A549 (cell line): ENCODE measurements at regions not wholly inside any gene's neighbourhood (a gene's known extent, or its start where the extent isn't known, plus 50 kb on each side); places are given as distances from the start of the nearest gene placed in this dataset.

Experiments used
- ATAC-seq, 2 experiments: fragments of 200-7000 bp in 1 of 2; fragments of >200 bp in 1 of 2; cut with Nextera tagmentation in 1 of 2; cut with Tn5 transposase in 1 of 2; 3 replicates each; pipeline versions ENCODE4 v1.8.0 to v1.9.1; 2018 to 2020; ENCODE audit warnings: mild to moderate bottlenecking in 1 of 2, moderate library complexity in 1 of 2
- CTCF ChIA-PET: fragments of 300-600 bp; sonication (Branson Sonifier 250); formaldehyde crosslinking; extraction: SDS; loops from one replicate; lab custom pipeline; 2021; ENCODE audit warnings: antibody characterized with exemption, inconsistent platforms; lab: Yijun Ruan, JAX
- POLR2A ChIA-PET: fragments of 350-600 bp; formaldehyde crosslinking; extraction: SDS; loops from one replicate; lab custom pipeline; 2021; ENCODE audit warnings: antibody characterized with exemption, inconsistent platforms; lab: Yijun Ruan, JAX
- DNase-seq, 2 experiments: peaks; one replicate each; pipeline versions ENCODE4 v3.0.0 to v3.0.0-alpha.2; 2011 to 2016; ENCODE audit warnings: low read depth in 1 of 2, low spot score in 1 of 2
- FAIRE-seq: peaks from 2 replicates; lab custom pipeline; 2011; peaks lifted over from hg19 to GRCh38; lab: Jason Lieb, UNC
- H3K27ac ChIP-seq, 2 experiments: fragments of >200 bp; sonication (Bioruptor Twin); formaldehyde crosslinking; 3 replicates each; pipeline ENCODE4 v1.5.1; 2016 to 2017
- H3K4me1 ChIP-seq: fragments of >200 bp; sonication (Bioruptor Twin); formaldehyde crosslinking; 3 replicates; pipeline ENCODE4 v1.6.1; 2016
- H3K4me2 ChIP-seq: fragments of >200 bp; sonication (Bioruptor Twin); formaldehyde crosslinking; 3 replicates; pipeline ENCODE4 v1.6.1; 2016
- H3K4me3 ChIP-seq: fragments of >200 bp; sonication (Bioruptor Twin); formaldehyde crosslinking; 3 replicates; pipeline ENCODE4 v1.5.1; 2016
- H3K9me3 ChIP-seq: fragments of >200 bp; sonication (Bioruptor Twin); formaldehyde crosslinking; 3 replicates; pipeline ENCODE4 v1.6.1; 2016
- CHD4 ChIP-seq: fragments of 200-600 bp; sonication (generic); IDR thresholded peaks from 2 replicates; pipeline ENCODE4 v1.6.1; 2016; ENCODE audit warnings: antibody characterized with exemption, mild to moderate bottlenecking, borderline replicate concordance
- CTCF ChIP-seq: fragments of >200 bp; sonication (Bioruptor Twin); formaldehyde crosslinking; IDR thresholded peaks from 3 replicates; pipeline ENCODE4 v1.5.1; 2016
- ELK1 ChIP-seq: fragments of 150-350 bp; IDR thresholded peaks from 2 replicates; pipeline ENCODE4 v1.6.1; 2014; ENCODE audit warnings: low read depth, mild to moderate bottlenecking, low read length
- EP300 ChIP-seq, 2 experiments: fragments of >200 bp; sonication (Bioruptor Twin); formaldehyde crosslinking; IDR thresholded peaks; 2 replicates in 1 of 2; 3 replicates in 1 of 2; pipeline ENCODE4 v1.6.1; 2016 to 2017
- FOSL2 ChIP-seq, 2 experiments: fragments of 450-650 bp in 1 of 2; fragments of >200 bp in 1 of 2; sonication (Bioruptor Twin) in 1 of 2; formaldehyde crosslinking; IDR thresholded peaks; 2 replicates each; pipeline versions ENCODE4 v1.5.0 to v1.6.1; 2016 to 2020; ENCODE audit warnings: mild to moderate bottlenecking in 1 of 2, moderate library complexity in 1 of 2
- HES2 ChIP-seq: fragments of >200 bp; sonication (Bioruptor Twin); formaldehyde crosslinking; IDR thresholded peaks from 2 replicates; pipeline ENCODE4 v1.6.1; 2016
- HOXA7 ChIP-seq: fragments of 250-450 bp; sonication (Bioruptor Pico); IDR thresholded peaks from 2 replicates; pipeline ENCODE4 v1.5.0; 2020; ENCODE audit warnings: mild to moderate bottlenecking, moderate library complexity
- HOXB5 ChIP-seq: fragments of 250-450 bp; sonication (Bioruptor Pico); IDR thresholded peaks from 2 replicates; pipeline ENCODE4 v1.5.0; 2020; ENCODE audit warnings: mild to moderate bottlenecking, moderate library complexity
- MAZ ChIP-seq: fragments of 150-350 bp; IDR thresholded peaks from 2 replicates; pipeline ENCODE4 v1.6.1; 2014; ENCODE audit warnings: antibody characterized with exemption, low read depth, low read length, borderline replicate concordance
- MYC ChIP-seq: IDR thresholded peaks from 2 replicates; pipeline ENCODE4 v1.6.1; 2012; ENCODE audit warnings: mild to moderate bottlenecking, inconsistent platforms, low read length, improper control_type of control experiment, borderline replicate concordance
- NFE2L2 ChIP-seq: fragments of 150-350 bp; conservative IDR thresholded peaks from 2 replicates; pipeline ENCODE4 v1.6.1; 2014; ENCODE audit warnings: low read length
- NR3C1 ChIP-seq: fragments of >200 bp; sonication (Bioruptor Twin); formaldehyde crosslinking; IDR thresholded peaks from 3 replicates; pipeline ENCODE4 v1.6.1; 2017
- POLR2A ChIP-seq: IDR thresholded peaks from 2 replicates; pipeline ENCODE4 v1.6.1; 2012; ENCODE audit warnings: mild to moderate bottlenecking, low read length
- RAD21 ChIP-seq, 2 experiments: fragments of >200 bp in 1 of 2; sonication (Bioruptor Twin) in 1 of 2; formaldehyde crosslinking in 1 of 2; IDR thresholded peaks in 1 of 2; conservative IDR thresholded peaks in 1 of 2; 2 replicates in 1 of 2; 3 replicates in 1 of 2; pipeline ENCODE4 v1.6.1; 2012 to 2018; ENCODE audit warnings: inconsistent platforms in 1 of 2
- RFX5 ChIP-seq: fragments of 450-650 bp; IDR thresholded peaks from 2 replicates; pipeline ENCODE4 v1.7.1; 2014; ENCODE audit warnings: antibody characterized with exemption, mild to moderate bottlenecking, moderate library complexity
- SMC3 ChIP-seq: fragments of >200 bp; sonication (Bioruptor Twin); formaldehyde crosslinking; IDR thresholded peaks from 3 replicates; pipeline ENCODE4 v1.6.1; 2018; ENCODE audit warnings: inconsistent platforms
- SREBF2 ChIP-seq: fragments of 450-650 bp; IDR thresholded peaks from 2 replicates; pipeline ENCODE4 v1.6.1; 2014; ENCODE audit warnings: mild to moderate bottlenecking, moderate library complexity
- TFCP2L1 ChIP-seq: fragments of 250-450 bp; sonication (Bioruptor Pico); IDR thresholded peaks from 2 replicates; pipeline ENCODE4 v1.5.0; 2021; ENCODE audit warnings: mild to moderate bottlenecking
- TP53 ChIP-seq: fragments of 250-450 bp; sonication (Bioruptor Pico); IDR thresholded peaks from 2 replicates; pipeline ENCODE4 v1.5.0; 2021; ENCODE audit warnings: mild to moderate bottlenecking, moderate library complexity
- ZC3H11A ChIP-seq: fragments of 450-650 bp; IDR thresholded peaks from 2 replicates; pipeline ENCODE4 v1.6.1; 2014; ENCODE audit warnings: antibody characterized with exemption, mild to moderate bottlenecking
- ZNF302 ChIP-seq: fragments of 250-450 bp; sonication (Bioruptor Pico); IDR thresholded peaks from 2 replicates; pipeline ENCODE4 v1.9.0; 2021; ENCODE audit warnings: inconsistent platforms, mild to moderate bottlenecking, moderate library complexity
- WGBS: methylation state at CpG from one replicate; pipeline ENCODE4 v1.1.6; 2017; ENCODE audit errors: missing lambda C conversion rate; 5-methylcytosine and 5-hydroxymethylcytosine counted together

- ATAC-seq: no peak
- ChIA-PET POLR2A (no interaction called here), CTCF (no interaction called here)
- no peak overlapping the region for H3K4me3 ChIP-seq
- no peak overlapping the region for H3K4me2 ChIP-seq
- WGBS: 78% methylated on average over 3 of the region's 3 CpGs
- no peak for DNase-seq
- TF ChIP-seq ZC3H11A (no peak), HES2 (no peak), POLR2A (no peak), EP300 (IDR thresholded peaks at IDR 0.05) (no peak), HOXA7 (CRISPR knock-in tag) (no peak), NR3C1 (no peak), HOXB5 (no peak), CTCF (no peak), MAZ (no peak), TFCP2L1 (no peak), NFE2L2 (no peak), MYC (no peak), TP53 (no peak), RFX5 (no peak), SREBF2 (no peak), ELK1 (no peak), FOSL2 (IDR thresholded peaks at IDR 0.05) (no peak), FOSL2 (CRISPR knock-in tag; IDR thresholded peaks at IDR 0.05) (no peak), CHD4 (no peak), ZNF302 (CRISPR knock-in tag) (no peak)
- H3K9me3 ChIP-seq: no peaks in the 10 kb centered on the region
- H3K4me1 ChIP-seq: no peaks in the 10 kb centered on the region
- H3K27ac ChIP-seq: no peak overlapping the region
- FAIRE-seq: no peak
Observed at GRCh38 chr4:137866671-137867070, 334.4 kb upstream of the PCDH18 start.

- no peaks in the 10 kb centered on the region for H3K4me1 ChIP-seq
- H3K4me3 ChIP-seq: no peak overlapping the region
- TF ChIP-seq MAZ (no peak), SMC3 (peak; percentile 46; the same call in 2 of the 3 replicates), CTCF (peak; percentile 37), RAD21 (conservative IDR thresholded peaks at IDR 0.05 in 1 of 2, IDR thresholded peaks at IDR 0.05 in 1 of 2) (peak; percentile 21 to 28; a peak in 1 of 5 replicates)
- DNase-seq (peak in 1 of 2 experiments; percentile 0), ATAC-seq (no peak), FAIRE-seq (no peak)
- no peak overlapping the region for H3K4me2 ChIP-seq
- H3K27ac ChIP-seq: no peak overlapping the region
- POLR2A ChIA-PET: no interaction called here
- CTCF ChIA-PET: interaction anchor here (1.4 to 1.5 kb wide), 2 partner anchors 9 to 41 kb away, joined by 5 to 6 read pairs; no protein-coding TSS in a partner anchor
- H3K9me3 ChIP-seq: no peaks in the 10 kb centered on the region
Observed at GRCh38 chr4:137861682-137862081, 329.4 kb upstream of the PCDH18 start.
